GM21360 (cell line): ENCODE measurements at regions not wholly inside any gene's neighbourhood (a gene's known extent, or its start where the extent isn't known, plus 50 kb on each side); places are given as distances from the start of the nearest gene placed in this dataset.
A peak's percentile ranks its signal among the peaks of the same experiment; 100 is the strongest.
"Not testable (repeated sequence)": the region's sequence is repeated elsewhere in the genome, so short reads cannot be mapped to it uniquely, and the experiment has no call there.

Experiments
- ATAC-seq: cut with Tn5 transposase; IDR thresholded peaks from one replicate; pipeline ENCODE4 v1.9.1; 2021; ENCODE audit warnings: mild to moderate bottlenecking, moderate library complexity; ENCODE audit not compliant: unreplicated experiment

DNA sequence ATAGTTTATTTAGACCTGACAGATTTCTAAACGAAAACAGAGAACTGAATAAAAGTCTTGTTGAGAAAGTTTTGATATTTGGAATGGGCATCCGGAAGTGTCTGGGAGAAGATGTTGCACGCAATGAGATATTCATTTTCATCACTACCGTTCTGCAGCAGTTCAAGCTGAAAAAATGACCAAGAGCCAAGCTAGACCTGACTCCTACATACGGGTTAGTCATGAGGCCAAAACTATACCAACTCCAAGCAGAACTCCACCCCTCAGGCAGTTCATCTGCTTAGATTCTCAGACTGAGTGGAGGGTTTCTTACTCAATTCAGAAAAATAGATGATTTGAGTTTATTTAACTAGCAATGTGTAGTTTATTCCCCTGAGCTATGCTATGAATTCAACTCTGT lies 95.4 kb upstream of the ANXA1 start:
- ATAC-seq = no peak

DNA sequence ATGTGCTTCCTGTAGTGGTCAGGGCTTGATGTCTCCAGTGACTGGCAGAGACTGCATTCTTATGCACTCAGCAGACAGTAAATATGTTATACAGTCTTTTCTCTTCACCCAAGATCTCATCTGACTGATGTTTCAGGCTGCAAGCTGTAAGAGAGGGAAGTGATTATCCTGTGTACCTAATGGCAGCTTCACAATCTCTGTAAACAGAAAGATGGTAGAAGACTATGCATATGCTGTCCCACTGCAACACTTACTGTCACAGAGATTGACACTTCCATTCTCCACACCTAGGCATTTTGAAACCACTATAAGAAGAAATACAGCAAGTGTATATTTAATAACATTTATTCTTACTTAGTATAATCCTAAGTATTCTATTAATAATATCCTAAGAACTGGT lies 97.6 kb upstream of the ANXA1 start:
- no peak for ATAC-seq

DNA sequence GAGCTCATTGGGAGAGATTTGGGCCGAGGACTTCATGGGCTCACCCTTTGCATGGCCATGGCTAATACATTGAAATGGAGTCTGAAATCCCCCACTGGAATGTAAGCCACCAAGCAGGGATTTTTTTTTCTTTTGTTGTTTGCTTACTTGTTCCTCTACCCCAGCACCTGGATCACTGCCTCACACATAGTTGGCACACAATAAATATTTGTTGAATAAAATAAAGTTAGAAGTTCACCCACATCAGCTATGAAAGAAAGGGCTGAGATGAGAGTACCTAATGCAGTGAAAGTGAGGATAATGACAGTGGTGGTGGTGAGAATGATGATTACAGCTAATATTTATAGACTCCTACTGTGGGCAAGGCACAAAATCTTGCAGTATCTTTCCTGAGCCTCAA lies 98.1 kb upstream of the ANXA1 start:
- ATAC-seq = no peak

DNA sequence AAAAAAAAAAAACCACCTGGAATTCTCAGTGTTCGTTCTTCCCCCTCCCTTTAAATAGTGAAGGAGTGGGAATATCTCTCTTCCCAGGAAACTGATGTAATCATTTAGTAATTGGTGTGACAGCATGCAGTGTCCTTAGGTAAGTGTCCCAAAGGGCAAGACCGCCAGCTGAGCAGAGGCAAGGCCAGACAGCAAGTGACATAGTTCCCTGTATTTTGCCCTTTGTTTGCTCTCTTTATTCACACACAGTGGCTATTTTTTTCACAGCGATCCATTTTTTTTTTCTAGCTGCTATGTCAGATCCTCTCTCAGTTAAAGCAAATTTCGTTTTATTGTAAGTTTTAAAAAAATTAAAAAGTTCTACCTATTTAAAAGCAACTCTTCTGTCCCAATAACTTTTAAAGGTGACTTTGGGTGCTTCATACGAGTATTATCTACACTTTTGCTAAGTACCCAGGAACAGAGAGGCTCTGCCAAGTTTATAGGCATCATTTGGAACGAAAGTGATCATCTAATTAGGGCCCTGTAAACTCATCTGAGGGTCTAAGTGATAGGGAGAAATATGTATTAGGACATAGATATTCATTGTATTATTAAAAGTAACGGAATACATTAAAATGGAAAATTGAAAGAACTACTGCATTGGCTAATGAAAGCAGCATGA lies 98.2 kb upstream of the ALDH1A1 start:
- no peak for ATAC-seq

DNA sequence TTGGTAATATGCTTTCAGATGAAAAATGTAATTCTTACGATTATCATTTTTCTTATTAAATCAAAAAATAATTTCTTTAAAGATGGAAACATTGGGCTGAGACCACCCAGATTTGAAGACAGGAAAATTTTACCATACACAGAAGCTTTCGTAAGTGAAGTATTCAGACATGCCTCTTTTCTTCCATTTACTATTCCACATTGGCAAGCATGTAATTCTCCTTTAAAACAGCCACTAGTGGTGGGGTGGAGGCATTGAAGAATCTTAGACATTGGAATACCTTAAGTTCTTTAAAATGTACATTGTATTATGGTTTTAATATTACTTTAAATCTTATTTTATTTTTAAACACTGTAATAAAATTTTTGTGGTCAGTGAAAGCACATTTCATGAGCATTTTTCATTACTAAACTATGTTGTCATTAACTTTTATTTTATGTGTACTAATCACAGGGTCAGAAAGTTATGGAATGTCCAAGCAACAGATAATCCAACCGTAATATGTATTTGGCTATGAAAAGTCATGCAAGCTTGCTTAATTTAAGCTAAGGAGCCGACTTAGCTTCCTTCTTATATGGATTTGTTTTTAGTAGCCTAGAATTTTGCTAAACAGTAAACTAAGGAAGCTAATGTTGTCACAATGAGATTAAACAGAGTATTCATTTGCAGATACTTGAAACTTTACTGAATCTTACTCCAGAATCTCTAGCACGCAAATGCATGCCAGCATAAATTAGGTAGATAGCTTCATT lies 97.4 kb upstream of the ALDH1A1 start:
- no peak for ATAC-seq

DNA sequence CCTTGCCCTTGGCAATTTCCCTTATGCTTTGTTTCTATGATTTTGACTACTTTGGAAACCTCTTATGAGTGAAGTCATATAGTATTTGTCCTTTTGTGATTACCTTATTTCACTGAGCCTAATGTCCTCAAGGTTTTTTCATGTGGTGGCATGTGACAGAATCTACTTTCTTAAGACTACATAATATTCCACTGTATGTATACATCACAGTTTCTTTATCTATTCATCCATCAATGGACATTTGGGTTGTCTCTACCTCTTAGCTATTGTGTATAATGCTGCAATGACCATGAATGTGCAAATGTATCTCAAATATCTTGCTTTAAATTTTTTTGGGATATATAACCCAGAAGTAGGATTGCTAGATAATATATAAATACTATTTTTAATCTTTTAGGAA lies 96.4 kb upstream of the ALDH1A1 start:
- no peak for ATAC-seq

GRCh38 chr9:73046769-73047168 lies 93.9 kb upstream of the ALDH1A1 start:
- no peak for ATAC-seq

- ATAC-seq = not testable (repeated sequence)
These were observed 91.9 kb upstream of the ALDH1A1 start for GRCh38 chr9:73044776-73045175.

GRCh38 chr9:73042155-73042554 lies 89.3 kb upstream of the ALDH1A1 start:
- ATAC-seq = no peak

DNA sequence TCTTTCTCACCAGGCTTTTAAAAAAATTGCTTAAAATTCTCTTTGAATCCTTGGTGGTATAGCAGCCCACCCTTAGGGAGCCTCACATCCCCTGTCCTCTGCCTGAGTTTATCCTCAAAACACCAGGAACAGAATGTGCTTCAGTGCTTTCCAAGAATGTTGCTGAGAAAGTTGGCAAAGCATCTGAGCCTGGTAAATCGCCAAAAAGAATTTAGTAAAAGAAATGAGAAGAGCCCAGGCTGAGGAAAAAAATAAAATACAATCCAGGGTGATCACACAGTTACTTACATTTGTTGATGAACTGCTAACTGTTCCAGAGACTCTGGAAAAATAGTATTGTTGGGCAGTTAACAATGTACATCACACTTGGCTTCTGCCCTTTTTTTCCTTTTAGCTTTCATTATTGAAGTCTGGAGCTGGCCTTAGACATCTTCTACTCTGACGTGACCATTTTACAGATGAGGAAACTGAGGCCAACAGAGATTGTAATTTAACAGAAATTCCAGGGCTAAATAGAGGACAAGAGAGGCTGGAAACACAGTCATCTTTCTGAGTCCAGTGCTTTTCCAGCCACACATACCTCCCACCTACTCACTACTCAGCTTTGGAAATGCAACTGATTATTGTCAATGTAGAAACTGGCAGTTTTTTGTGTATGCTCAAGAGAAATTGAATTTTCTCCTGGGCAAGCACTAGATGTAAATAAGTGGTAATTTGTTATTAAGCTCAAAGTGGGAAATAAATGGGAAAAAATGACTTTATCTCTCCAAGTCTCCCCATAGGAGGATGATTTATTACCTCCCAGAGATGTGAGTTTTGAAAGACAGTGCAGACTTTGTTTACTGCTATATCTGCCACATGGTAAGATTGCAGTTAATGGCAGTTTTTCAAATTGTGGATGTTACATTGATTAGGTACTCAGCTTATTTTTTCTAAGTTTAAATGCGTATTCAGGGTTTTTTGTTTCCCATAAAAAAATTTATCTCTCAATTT lies 86.7 kb upstream of the ALDH1A1 start:
- ATAC-seq = no peak

GRCh38 chr9:73038613-73039012 lies 85.8 kb upstream of the ALDH1A1 start:
- ATAC-seq = no peak

GRCh38 chr9:73038089-73038509 lies 85.2 kb upstream of the ALDH1A1 start:
- no peak for ATAC-seq

GRCh38 chr9:73037613-73038012 lies 84.8 kb upstream of the ALDH1A1 start:
- no peak for ATAC-seq

GRCh38 chr9:73034962-73035361 lies 82.1 kb upstream of the ALDH1A1 start:
- no peak for ATAC-seq

DNA sequence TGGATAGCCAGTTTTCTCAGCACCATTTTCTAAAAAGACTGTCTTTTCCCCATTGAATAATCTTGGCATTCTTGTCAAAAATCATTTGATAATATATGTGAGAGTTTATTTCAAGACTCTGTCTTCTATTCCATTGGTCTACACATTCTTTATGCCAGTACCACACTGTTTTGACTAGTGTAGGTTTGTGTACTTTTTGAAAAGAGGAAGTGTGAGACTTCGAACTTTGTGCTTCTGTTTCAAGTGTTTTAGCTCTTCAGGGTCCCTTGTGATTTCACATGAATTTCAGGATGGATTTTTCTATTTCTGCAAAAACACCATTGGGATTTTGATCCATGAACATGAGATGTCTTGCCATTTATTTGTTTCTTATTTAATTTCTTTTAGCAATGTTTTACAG lies 78.5 kb upstream of the ALDH1A1 start:
- ATAC-seq = no peak

DNA sequence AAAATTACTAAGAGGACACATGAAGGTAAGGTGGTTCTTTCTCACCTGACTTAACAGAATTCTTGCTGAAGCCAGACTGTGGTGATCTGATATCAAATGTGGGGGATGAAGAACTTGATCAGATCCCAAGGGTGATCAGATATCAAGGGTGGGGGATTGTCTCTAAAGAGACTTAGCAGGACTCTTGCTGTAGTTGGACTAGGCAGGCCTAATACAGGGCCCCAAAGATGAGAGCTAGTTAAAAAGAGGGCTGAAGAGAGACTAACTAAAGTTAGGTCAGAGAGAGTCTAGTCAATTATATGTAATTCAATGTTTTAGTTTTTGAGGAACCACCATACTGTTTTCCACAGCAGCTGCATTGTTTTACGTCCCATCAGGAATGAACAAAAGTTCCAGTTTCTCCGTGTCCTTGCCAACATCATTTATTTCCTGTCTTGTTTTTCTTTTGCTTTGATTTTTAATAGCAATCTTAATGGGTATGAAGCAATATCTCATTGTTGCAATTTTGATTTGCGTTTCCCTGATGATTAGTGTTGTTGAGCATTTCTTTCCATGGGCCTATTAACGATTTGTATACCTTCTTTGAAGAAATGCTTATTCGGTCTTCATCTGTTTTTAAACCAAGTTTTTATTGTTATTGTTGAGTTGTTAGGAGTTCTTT lies 77.6 kb upstream of the ALDH1A1 start:
- no peak for ATAC-seq

DNA sequence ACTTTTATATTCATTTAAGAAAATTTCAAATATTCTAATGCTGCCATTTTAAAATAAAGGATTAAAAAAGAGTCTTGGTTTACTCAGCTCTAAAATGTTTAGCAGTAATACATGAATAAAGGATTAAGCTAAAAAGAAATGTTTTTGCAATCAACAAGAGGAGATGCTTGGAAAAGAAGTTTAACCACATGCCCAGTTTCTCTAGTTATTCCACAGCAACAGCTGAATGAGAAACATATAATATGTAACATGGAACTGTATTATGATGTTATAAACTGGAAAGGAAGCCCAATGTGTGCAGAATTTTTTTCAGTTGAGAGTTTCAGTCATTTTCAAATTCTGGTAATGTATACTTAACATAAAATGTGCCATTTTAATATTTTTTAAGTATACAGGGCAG lies 76.5 kb upstream of the ALDH1A1 start:
- ATAC-seq = no peak

DNA sequence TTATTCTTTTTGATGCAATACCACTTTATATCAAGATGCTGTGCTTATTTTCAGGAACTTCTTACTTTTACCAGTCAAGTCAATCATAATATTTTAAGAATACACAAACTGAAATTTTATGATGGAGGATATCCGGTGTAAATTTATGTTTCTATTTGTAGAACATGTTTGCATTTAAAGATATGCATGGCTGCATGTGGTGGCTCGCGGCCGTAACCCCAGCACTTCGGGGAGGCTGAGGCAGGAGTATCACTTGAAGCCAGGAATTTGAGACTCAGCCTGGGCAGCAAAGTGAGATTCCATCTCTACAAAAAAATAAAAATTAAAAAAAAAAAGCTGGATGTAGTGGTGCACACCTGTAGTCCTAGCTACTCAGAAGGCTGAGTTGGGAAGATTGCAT lies 73.5 kb upstream of the ALDH1A1 start:
- no peak for ATAC-seq

- ATAC-seq = no peak
These were observed 71.8 kb upstream of the ALDH1A1 start for GRCh38 chr9:73024601-73025034.

DNA sequence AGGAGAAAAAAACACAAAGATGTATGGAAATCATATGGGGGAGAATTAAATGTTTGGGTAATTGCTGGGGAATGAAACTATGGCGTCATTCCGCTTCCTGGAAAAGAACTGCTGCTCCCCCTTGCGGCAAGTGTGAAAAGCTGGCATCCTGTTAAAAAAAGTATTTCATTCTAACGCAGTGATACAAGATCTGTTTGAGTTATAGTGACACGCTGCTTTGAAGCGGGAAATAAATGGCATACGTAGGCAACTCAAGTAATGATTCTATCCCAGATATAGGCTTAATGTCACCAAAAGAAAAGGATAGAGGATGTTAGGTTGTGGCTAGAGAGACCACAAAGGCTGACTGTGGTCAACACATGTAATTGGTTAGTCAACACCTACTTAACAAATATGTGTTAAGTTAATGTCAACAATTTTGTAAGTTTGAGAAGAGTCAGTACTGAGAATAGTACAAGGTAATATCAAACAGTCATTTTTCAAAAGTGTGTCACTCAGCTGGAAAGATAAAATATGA lies 70.2 kb upstream of the ALDH1A1 start:
- ATAC-seq = peak; percentile 74

DNA sequence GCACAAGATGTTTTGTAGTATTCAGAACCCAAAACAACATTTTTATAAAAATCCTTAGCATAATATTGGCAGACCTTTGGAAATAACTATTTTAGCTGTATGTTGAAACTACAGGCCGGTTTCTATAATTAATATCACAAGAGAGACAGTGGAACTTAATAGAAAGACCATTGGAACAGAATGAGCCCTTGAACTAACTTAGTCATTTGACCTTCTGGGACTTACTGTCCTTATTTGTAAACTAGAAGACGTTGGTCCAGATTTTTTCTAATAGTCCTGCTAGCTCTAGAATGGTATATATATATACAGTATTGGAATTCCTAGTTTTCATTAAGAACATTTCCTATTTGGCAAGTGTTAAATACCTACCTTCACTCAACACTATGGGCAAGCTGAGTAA lies 69.5 kb upstream of the ALDH1A1 start:
- ATAC-seq = no peak
